K562 (cell line): ENCODE measurements at regions not wholly inside any gene's neighbourhood (a gene's known extent, or its start where the extent isn't known, plus 50 kb on each side); places are given as distances from the start of the nearest gene placed in this dataset.

Experiments used
- ELF1 ChIP-seq: fragments of 200-800 bp; sonication (Bioruptor generic); IDR thresholded peaks from 2 replicates; pipeline ENCODE4 v1.6.1; 2016; ENCODE audit warnings: missing genetic modification characterization, missing compliant biosample characterization
- FOXK2 ChIP-seq, 2 experiments: fragments of 450-650 bp; IDR thresholded peaks in 1 of 2; conservative IDR thresholded peaks in 1 of 2; 2 replicates each; pipeline ENCODE4 v1.6.1; 2016; ENCODE audit warnings: low read depth in 2 of 2, mild to moderate bottlenecking in 1 of 2
- GTF3C2 ChIP-seq: IDR thresholded peaks from 3 replicates; pipeline ENCODE4 v1.6.1; 2011; ENCODE audit warnings: borderline replicate concordance, mild to moderate bottlenecking, moderate library complexity; ENCODE audit not compliant: insufficient read length; ENCODE audit errors: extremely low read depth
- HEY1 ChIP-seq: fragments of 250-450 bp; sonication (Bioruptor Pico); IDR thresholded peaks from 2 replicates; pipeline ENCODE4 v1.5.0; 2020; ENCODE audit warnings: mild to moderate bottlenecking, moderate library complexity, borderline replicate concordance
- STAT5B ChIP-seq: fragments of 250-450 bp; sonication (Bioruptor Pico); IDR thresholded peaks from 2 replicates; pipeline ENCODE4 v1.8.0; 2021; ENCODE audit warnings: mild to moderate bottlenecking, inconsistent platforms

- TF ChIP-seq FOXK2 (conservative IDR thresholded peaks at IDR 0.05 in 1 of 2, IDR thresholded peaks at IDR 0.05 in 1 of 2; ENCODE audit: low read depth in 2 of 2) = no peak
- TF ChIP-seq GTF3C2 = no peak
- TF ChIP-seq ELF1 (tag) = no peak
- TF ChIP-seq STAT5B (CRISPR knock-in tag) = no peak
- no peak for TF ChIP-seq HEY1 (CRISPR knock-in tag)
Measured at GRCh38 chr5:28286566-28286965, 1248.2 kb upstream of the CDH9 start.
